H9 (cell line): ENCODE measurements at regions not wholly inside any gene's neighbourhood (a gene's known extent, or its start where the extent isn't known, plus 50 kb on each side); places are given as distances from the start of the nearest gene placed in this dataset.

ENCODE experiments used
- DNase-seq: peaks from one replicate; pipeline ENCODE4 v3.0.0-alpha.2; 2017
- H2AFZ ChIP-seq: one replicate; pipeline ENCODE4 v1.6.1; 2013; ENCODE audit warnings: mild to moderate bottlenecking, low read length, control low read depth, moderate library complexity
- H2AK5ac ChIP-seq: 2 replicates; pipeline ENCODE4 v1.6.1; 2013; ENCODE audit warnings: low read length, control low read depth, mixed read lengths; ENCODE audit not compliant: insufficient read length
- H2BK120ac ChIP-seq: one replicate; pipeline ENCODE4 v1.6.1; 2013; ENCODE audit warnings: low read depth, mild to moderate bottlenecking, low read length, control low read depth, inconsistent platforms; ENCODE audit not compliant: poor library complexity, severe bottlenecking
- H2BK12ac ChIP-seq: 2 replicates; pipeline ENCODE4 v1.6.1; 2013; ENCODE audit warnings: low read length, control low read depth, mixed read lengths, low read depth; ENCODE audit not compliant: insufficient read length
- H2BK15ac ChIP-seq: 2 replicates; pipeline ENCODE4 v1.6.1; 2013; ENCODE audit warnings: low read depth, low read length, control low read depth
- H2BK20ac ChIP-seq: one replicate; pipeline ENCODE4 v1.6.1; 2013; ENCODE audit warnings: low read depth, mild to moderate bottlenecking, low read length, control low read depth, inconsistent platforms; ENCODE audit not compliant: poor library complexity, severe bottlenecking
- H2BK5ac ChIP-seq: 2 replicates; pipeline ENCODE4 v1.6.1; 2013; ENCODE audit warnings: low read length, control low read depth, mixed read lengths; ENCODE audit not compliant: insufficient read length
- H3K14ac ChIP-seq: 2 replicates; pipeline ENCODE4 v1.6.1; 2013; ENCODE audit warnings: low read length, control low read depth; ENCODE audit not compliant: insufficient read depth
- H3K18ac ChIP-seq: 2 replicates; pipeline ENCODE4 v1.6.1; 2013; ENCODE audit warnings: low read depth, mild to moderate bottlenecking, mixed read lengths, low read length, control low read depth; ENCODE audit not compliant: insufficient read length
- H3K23ac ChIP-seq: 2 replicates; pipeline ENCODE4 v1.6.1; 2013; ENCODE audit warnings: low read length, control low read depth, mixed read lengths, low read depth; ENCODE audit not compliant: insufficient read length
- H3K23me2 ChIP-seq: 2 replicates; pipeline ENCODE4 v1.6.1; 2013; ENCODE audit warnings: low read depth, mild to moderate bottlenecking, mixed read lengths, low read length, control low read depth; ENCODE audit not compliant: insufficient read length, poor library complexity, severe bottlenecking
- H3K27ac ChIP-seq: 2 replicates; pipeline ENCODE4 v1.5.1; 2013; ENCODE audit warnings: low read length, control low read depth, mixed read lengths, low read depth; ENCODE audit not compliant: insufficient read length
- H3K27me3 ChIP-seq: 2 replicates; pipeline ENCODE4 v1.6.1; 2013; ENCODE audit warnings: low read length, control low read depth, inconsistent platforms; ENCODE audit not compliant: insufficient read depth
- H3K4ac ChIP-seq: 2 replicates; pipeline ENCODE4 v1.6.1; 2013; ENCODE audit warnings: low read depth, mild to moderate bottlenecking, control low read depth, inconsistent platforms, low read length, moderate library complexity
- H3K4me1 ChIP-seq: 2 replicates; pipeline ENCODE4 v1.6.1; 2013; ENCODE audit warnings: low read length, control low read depth, inconsistent platforms; ENCODE audit not compliant: insufficient read depth
- H3K4me2 ChIP-seq: 2 replicates; pipeline ENCODE4 v1.6.1; 2013; ENCODE audit warnings: low read length, control low read depth, mixed read lengths; ENCODE audit not compliant: insufficient read length, insufficient read depth
- H3K56ac ChIP-seq: 2 replicates; pipeline ENCODE4 v1.6.1; 2013; ENCODE audit warnings: low read depth, mild to moderate bottlenecking, mixed read lengths, low read length, control low read depth; ENCODE audit not compliant: insufficient read length
- H3K79me1 ChIP-seq: 2 replicates; pipeline ENCODE4 v1.6.1; 2013; ENCODE audit warnings: low read depth, mild to moderate bottlenecking, moderate library complexity, low read length, control low read depth, inconsistent platforms; ENCODE audit not compliant: insufficient read depth, poor library complexity, severe bottlenecking
- H3K79me2 ChIP-seq: 2 replicates; pipeline ENCODE4 v1.6.1; 2013; ENCODE audit warnings: low read length, control low read depth, inconsistent platforms; ENCODE audit not compliant: insufficient read depth
- H3K9ac ChIP-seq: 2 replicates; pipeline ENCODE4 v1.6.1; 2013; ENCODE audit warnings: low read length, control low read depth, mixed read lengths; ENCODE audit not compliant: insufficient read length; ENCODE audit errors: extremely low read depth
- H3K9me3 ChIP-seq: one replicate; pipeline ENCODE4 v1.6.1; 2013; ENCODE audit warnings: low read depth, low read length, inconsistent platforms; ENCODE audit not compliant: control insufficient read depth
- H3T11ph ChIP-seq: one replicate; pipeline ENCODE4 v1.6.1; 2013; ENCODE audit warnings: mild to moderate bottlenecking, low read length, control low read depth, inconsistent platforms
- H4K20me1 ChIP-seq: one replicate; pipeline ENCODE4 v1.6.1; 2013; ENCODE audit not compliant: control insufficient read depth, insufficient read length, insufficient read depth
- H4K5ac ChIP-seq: 2 replicates; pipeline ENCODE4 v1.6.1; 2013; ENCODE audit warnings: low read depth, mild to moderate bottlenecking, mixed read lengths, low read length, control low read depth; ENCODE audit not compliant: insufficient read length
- H4K8ac ChIP-seq: replicated peaks from 2 replicates; pipeline ENCODE4 v1.6.1; 2013; ENCODE audit warnings: low read length, control low read depth, mixed read lengths, low read depth; ENCODE audit not compliant: insufficient read length
- H4K91ac ChIP-seq: 2 replicates; pipeline ENCODE4 v1.6.1; 2013; ENCODE audit warnings: low read depth, mild to moderate bottlenecking, moderate library complexity, mixed read lengths, low read length, control low read depth; ENCODE audit not compliant: insufficient read length
- H3K27ac Mint-ChIP-seq, 3 experiments: 2 replicates in 2 of 3; 3 replicates in 1 of 3; pipeline ENCODE4 v1.8.0; 2020 to 2021; ENCODE audit warnings: mixed read lengths in 3 of 3, mild to moderate bottlenecking in 1 of 3, moderate library complexity in 1 of 3
- H3K27me3 Mint-ChIP-seq: 2 replicates; pipeline ENCODE4 v1.8.0; 2021; ENCODE audit warnings: low read depth, mild to moderate bottlenecking, moderate library complexity, mixed read lengths
- H3K36me3 Mint-ChIP-seq, 3 experiments: 2 replicates in 2 of 3; 3 replicates in 1 of 3; pipeline ENCODE4 v1.8.0; 2020 to 2021; ENCODE audit warnings: low read depth in 3 of 3, mixed read lengths in 3 of 3; ENCODE audit not compliant: insufficient read depth in 1 of 3
- H3K4me1 Mint-ChIP-seq, 2 experiments: 2 replicates each; pipeline ENCODE4 v1.8.0; 2020; ENCODE audit warnings: mixed read lengths in 2 of 2
- H3K4me3 Mint-ChIP-seq, 2 experiments: 2 replicates in 1 of 2; 3 replicates in 1 of 2; pipeline ENCODE4 v1.8.0; 2020 to 2021; ENCODE audit warnings: mild to moderate bottlenecking in 2 of 2, mixed read lengths in 2 of 2, moderate library complexity in 1 of 2
- H3K9me3 Mint-ChIP-seq, 2 experiments: 2 replicates in 1 of 2; 3 replicates in 1 of 2; pipeline ENCODE4 v1.8.0; 2020; ENCODE audit warnings: mild to moderate bottlenecking in 2 of 2, mixed read lengths in 2 of 2, moderate library complexity in 1 of 2
- WGBS: extraction: QIAGEN DNeasy Blood & Tissue Kit; methylation state at CpG from one replicate; pipeline ENCODE4 v1.1.7; 2013; ENCODE audit warnings: missing lambda C conversion rate, low lambda C conversion rate, mixed read lengths; ENCODE audit not compliant: insufficient read length; ENCODE audit errors: extremely low coverage; 5-methylcytosine and 5-hydroxymethylcytosine counted together
- TF ChIP-seq, protein P1 (sequence below): fragments of 200-600 bp; sonication (generic); conservative IDR thresholded peaks from 3 replicates; pipeline ENCODE4 v1.8.0; 2021; ENCODE audit warnings: antibody characterized with exemption, mild to moderate bottlenecking

DNA sequence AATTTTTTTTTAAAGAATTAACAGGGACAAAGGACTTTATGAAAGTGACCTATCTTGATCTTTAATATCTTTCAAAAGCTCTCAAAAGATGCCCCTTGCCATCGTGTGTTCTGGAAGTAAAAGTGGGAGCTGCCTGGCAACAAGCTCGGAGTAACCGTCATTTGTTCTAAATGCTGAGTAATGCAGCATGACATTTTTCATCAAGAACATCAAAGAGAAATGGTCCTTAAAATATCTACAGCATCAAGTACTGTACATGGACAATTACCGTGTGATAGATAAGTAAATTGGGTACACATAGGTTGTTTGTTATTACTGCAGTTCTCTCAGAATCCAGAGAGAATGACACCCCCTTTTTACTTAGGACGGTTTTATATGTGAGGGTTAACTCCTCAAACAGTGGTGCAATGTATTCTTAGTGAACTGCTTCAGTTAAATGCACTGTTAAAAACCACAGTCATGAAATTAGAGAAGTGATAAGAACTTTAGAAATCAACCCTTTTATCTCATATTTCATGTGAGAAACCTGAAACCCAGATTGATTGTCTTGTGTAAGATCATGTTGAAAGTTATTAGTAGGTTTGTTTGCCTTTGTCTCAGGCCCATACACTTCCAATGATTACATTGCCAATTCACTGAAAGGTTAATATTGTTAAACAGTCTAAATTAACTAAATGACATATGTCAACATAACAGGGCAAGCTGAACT, 90.6 kb upstream of the HNMT start:
- Histone ChIP-seq H3K56ac (no peak overlapping the region), H3K23me2 (no peaks in the 10 kb centered on the region), H3K9me3 (no peaks in the 10 kb centered on the region), H2AK5ac (no peak overlapping the region), H3K4me2 (no peak overlapping the region), H4K5ac (no peak overlapping the region), H3K27ac (no peak overlapping the region), H3K23ac (no peak overlapping the region), H3K14ac (no peak overlapping the region), H3T11ph (no peak overlapping the region), H2BK5ac (no peak overlapping the region), H4K91ac (no peak overlapping the region), H2AFZ (no peak overlapping the region), H2BK15ac (no peak overlapping the region), H3K79me1 (no peaks in the 10 kb centered on the region), H3K4ac (no peak overlapping the region), H3K4me1 (no peaks in the 10 kb centered on the region), H3K27me3 (no peaks in the 10 kb centered on the region), H2BK20ac (no peak overlapping the region), H3K9ac (no peak overlapping the region), H4K20me1 (no peaks in the 10 kb centered on the region), H3K18ac (no peak overlapping the region), H3K79me2 (no peaks in the 10 kb centered on the region), H4K8ac (no peak overlapping the region), H2BK120ac (no peak overlapping the region), H2BK12ac (no peak overlapping the region)
- TF ChIP-seq, protein P1, sequence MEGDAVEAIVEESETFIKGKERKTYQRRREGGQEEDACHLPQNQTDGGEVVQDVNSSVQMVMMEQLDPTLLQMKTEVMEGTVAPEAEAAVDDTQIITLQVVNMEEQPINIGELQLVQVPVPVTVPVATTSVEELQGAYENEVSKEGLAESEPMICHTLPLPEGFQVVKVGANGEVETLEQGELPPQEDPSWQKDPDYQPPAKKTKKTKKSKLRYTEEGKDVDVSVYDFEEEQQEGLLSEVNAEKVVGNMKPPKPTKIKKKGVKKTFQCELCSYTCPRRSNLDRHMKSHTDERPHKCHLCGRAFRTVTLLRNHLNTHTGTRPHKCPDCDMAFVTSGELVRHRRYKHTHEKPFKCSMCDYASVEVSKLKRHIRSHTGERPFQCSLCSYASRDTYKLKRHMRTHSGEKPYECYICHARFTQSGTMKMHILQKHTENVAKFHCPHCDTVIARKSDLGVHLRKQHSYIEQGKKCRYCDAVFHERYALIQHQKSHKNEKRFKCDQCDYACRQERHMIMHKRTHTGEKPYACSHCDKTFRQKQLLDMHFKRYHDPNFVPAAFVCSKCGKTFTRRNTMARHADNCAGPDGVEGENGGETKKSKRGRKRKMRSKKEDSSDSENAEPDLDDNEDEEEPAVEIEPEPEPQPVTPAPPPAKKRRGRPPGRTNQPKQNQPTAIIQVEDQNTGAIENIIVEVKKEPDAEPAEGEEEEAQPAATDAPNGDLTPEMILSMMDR, result no peak
- Mint-ChIP-seq H3K27me3 (no peaks in the 10 kb centered on the region), H3K4me1 (peaks cover 4 to 5% of the 10 kb centered on the region in 2 experiments), H3K27ac (no peak overlapping the region), H3K9me3 (no peaks in the 10 kb centered on the region), H3K4me3 (no peak overlapping the region), H3K36me3 (no peaks in the 10 kb centered on the region; a peak in 1 of 7 replicates)
- no CpG with 5 or more reads among the region's 5 CpGs for WGBS
- no peak for DNase-seq
